H9 (cell line): ENCODE measurements at regions not wholly inside any gene's neighbourhood (a gene's known extent, or its start where the extent isn't known, plus 50 kb on each side); places are given as distances from the start of the nearest gene placed in this dataset.

Experiments used
- DNase-seq: peaks from one replicate; pipeline ENCODE4 v3.0.0-alpha.2; 2017
- H2AFZ ChIP-seq: one replicate; pipeline ENCODE4 v1.6.1; 2013; ENCODE audit warnings: mild to moderate bottlenecking, low read length, control low read depth, moderate library complexity
- H2AK5ac ChIP-seq: 2 replicates; pipeline ENCODE4 v1.6.1; 2013; ENCODE audit warnings: low read length, control low read depth, mixed read lengths; ENCODE audit not compliant: insufficient read length
- H2BK120ac ChIP-seq: one replicate; pipeline ENCODE4 v1.6.1; 2013; ENCODE audit warnings: low read depth, mild to moderate bottlenecking, low read length, control low read depth, inconsistent platforms; ENCODE audit not compliant: poor library complexity, severe bottlenecking
- H2BK12ac ChIP-seq: 2 replicates; pipeline ENCODE4 v1.6.1; 2013; ENCODE audit warnings: low read length, control low read depth, mixed read lengths, low read depth; ENCODE audit not compliant: insufficient read length
- H2BK15ac ChIP-seq: 2 replicates; pipeline ENCODE4 v1.6.1; 2013; ENCODE audit warnings: low read depth, low read length, control low read depth
- H2BK20ac ChIP-seq: one replicate; pipeline ENCODE4 v1.6.1; 2013; ENCODE audit warnings: low read depth, mild to moderate bottlenecking, low read length, control low read depth, inconsistent platforms; ENCODE audit not compliant: poor library complexity, severe bottlenecking
- H2BK5ac ChIP-seq: 2 replicates; pipeline ENCODE4 v1.6.1; 2013; ENCODE audit warnings: low read length, control low read depth, mixed read lengths; ENCODE audit not compliant: insufficient read length
- H3K14ac ChIP-seq: 2 replicates; pipeline ENCODE4 v1.6.1; 2013; ENCODE audit warnings: low read length, control low read depth; ENCODE audit not compliant: insufficient read depth
- H3K18ac ChIP-seq: 2 replicates; pipeline ENCODE4 v1.6.1; 2013; ENCODE audit warnings: low read depth, mild to moderate bottlenecking, mixed read lengths, low read length, control low read depth; ENCODE audit not compliant: insufficient read length
- H3K23ac ChIP-seq: 2 replicates; pipeline ENCODE4 v1.6.1; 2013; ENCODE audit warnings: low read length, control low read depth, mixed read lengths, low read depth; ENCODE audit not compliant: insufficient read length
- H3K23me2 ChIP-seq: 2 replicates; pipeline ENCODE4 v1.6.1; 2013; ENCODE audit warnings: low read depth, mild to moderate bottlenecking, mixed read lengths, low read length, control low read depth; ENCODE audit not compliant: insufficient read length, poor library complexity, severe bottlenecking
- H3K27ac ChIP-seq: 2 replicates; pipeline ENCODE4 v1.5.1; 2013; ENCODE audit warnings: low read length, control low read depth, mixed read lengths, low read depth; ENCODE audit not compliant: insufficient read length
- H3K27me3 ChIP-seq: 2 replicates; pipeline ENCODE4 v1.6.1; 2013; ENCODE audit warnings: low read length, control low read depth, inconsistent platforms; ENCODE audit not compliant: insufficient read depth
- H3K4ac ChIP-seq: 2 replicates; pipeline ENCODE4 v1.6.1; 2013; ENCODE audit warnings: low read depth, mild to moderate bottlenecking, control low read depth, inconsistent platforms, low read length, moderate library complexity
- H3K4me1 ChIP-seq: 2 replicates; pipeline ENCODE4 v1.6.1; 2013; ENCODE audit warnings: low read length, control low read depth, inconsistent platforms; ENCODE audit not compliant: insufficient read depth
- H3K4me2 ChIP-seq: 2 replicates; pipeline ENCODE4 v1.6.1; 2013; ENCODE audit warnings: low read length, control low read depth, mixed read lengths; ENCODE audit not compliant: insufficient read length, insufficient read depth
- H3K56ac ChIP-seq: 2 replicates; pipeline ENCODE4 v1.6.1; 2013; ENCODE audit warnings: low read depth, mild to moderate bottlenecking, mixed read lengths, low read length, control low read depth; ENCODE audit not compliant: insufficient read length
- H3K79me1 ChIP-seq: 2 replicates; pipeline ENCODE4 v1.6.1; 2013; ENCODE audit warnings: low read depth, mild to moderate bottlenecking, moderate library complexity, low read length, control low read depth, inconsistent platforms; ENCODE audit not compliant: insufficient read depth, poor library complexity, severe bottlenecking
- H3K79me2 ChIP-seq: 2 replicates; pipeline ENCODE4 v1.6.1; 2013; ENCODE audit warnings: low read length, control low read depth, inconsistent platforms; ENCODE audit not compliant: insufficient read depth
- H3K9ac ChIP-seq: 2 replicates; pipeline ENCODE4 v1.6.1; 2013; ENCODE audit warnings: low read length, control low read depth, mixed read lengths; ENCODE audit not compliant: insufficient read length; ENCODE audit errors: extremely low read depth
- H3K9me3 ChIP-seq: one replicate; pipeline ENCODE4 v1.6.1; 2013; ENCODE audit warnings: low read depth, low read length, inconsistent platforms; ENCODE audit not compliant: control insufficient read depth
- H3T11ph ChIP-seq: one replicate; pipeline ENCODE4 v1.6.1; 2013; ENCODE audit warnings: mild to moderate bottlenecking, low read length, control low read depth, inconsistent platforms
- H4K20me1 ChIP-seq: one replicate; pipeline ENCODE4 v1.6.1; 2013; ENCODE audit not compliant: control insufficient read depth, insufficient read length, insufficient read depth
- H4K5ac ChIP-seq: 2 replicates; pipeline ENCODE4 v1.6.1; 2013; ENCODE audit warnings: low read depth, mild to moderate bottlenecking, mixed read lengths, low read length, control low read depth; ENCODE audit not compliant: insufficient read length
- H4K8ac ChIP-seq: replicated peaks from 2 replicates; pipeline ENCODE4 v1.6.1; 2013; ENCODE audit warnings: low read length, control low read depth, mixed read lengths, low read depth; ENCODE audit not compliant: insufficient read length
- H4K91ac ChIP-seq: 2 replicates; pipeline ENCODE4 v1.6.1; 2013; ENCODE audit warnings: low read depth, mild to moderate bottlenecking, moderate library complexity, mixed read lengths, low read length, control low read depth; ENCODE audit not compliant: insufficient read length
- H3K27ac Mint-ChIP-seq, 3 experiments: 2 replicates in 2 of 3; 3 replicates in 1 of 3; pipeline ENCODE4 v1.8.0; 2020 to 2021; ENCODE audit warnings: mixed read lengths in 3 of 3, mild to moderate bottlenecking in 1 of 3, moderate library complexity in 1 of 3
- H3K27me3 Mint-ChIP-seq: 2 replicates; pipeline ENCODE4 v1.8.0; 2021; ENCODE audit warnings: low read depth, mild to moderate bottlenecking, moderate library complexity, mixed read lengths
- H3K36me3 Mint-ChIP-seq, 3 experiments: 2 replicates in 2 of 3; 3 replicates in 1 of 3; pipeline ENCODE4 v1.8.0; 2020 to 2021; ENCODE audit warnings: low read depth in 3 of 3, mixed read lengths in 3 of 3; ENCODE audit not compliant: insufficient read depth in 1 of 3
- H3K4me1 Mint-ChIP-seq, 2 experiments: 2 replicates each; pipeline ENCODE4 v1.8.0; 2020; ENCODE audit warnings: mixed read lengths in 2 of 2
- H3K4me3 Mint-ChIP-seq, 2 experiments: 2 replicates in 1 of 2; 3 replicates in 1 of 2; pipeline ENCODE4 v1.8.0; 2020 to 2021; ENCODE audit warnings: mild to moderate bottlenecking in 2 of 2, mixed read lengths in 2 of 2, moderate library complexity in 1 of 2
- H3K9me3 Mint-ChIP-seq, 2 experiments: 2 replicates in 1 of 2; 3 replicates in 1 of 2; pipeline ENCODE4 v1.8.0; 2020; ENCODE audit warnings: mild to moderate bottlenecking in 2 of 2, mixed read lengths in 2 of 2, moderate library complexity in 1 of 2
- WGBS: extraction: QIAGEN DNeasy Blood & Tissue Kit; methylation state at CpG from one replicate; pipeline ENCODE4 v1.1.7; 2013; ENCODE audit warnings: missing lambda C conversion rate, low lambda C conversion rate, mixed read lengths; ENCODE audit not compliant: insufficient read length; ENCODE audit errors: extremely low coverage; 5-methylcytosine and 5-hydroxymethylcytosine counted together
- TF ChIP-seq, protein P1 (sequence below): fragments of 200-600 bp; sonication (generic); conservative IDR thresholded peaks from 3 replicates; pipeline ENCODE4 v1.8.0; 2021; ENCODE audit warnings: antibody characterized with exemption, mild to moderate bottlenecking

DNA sequence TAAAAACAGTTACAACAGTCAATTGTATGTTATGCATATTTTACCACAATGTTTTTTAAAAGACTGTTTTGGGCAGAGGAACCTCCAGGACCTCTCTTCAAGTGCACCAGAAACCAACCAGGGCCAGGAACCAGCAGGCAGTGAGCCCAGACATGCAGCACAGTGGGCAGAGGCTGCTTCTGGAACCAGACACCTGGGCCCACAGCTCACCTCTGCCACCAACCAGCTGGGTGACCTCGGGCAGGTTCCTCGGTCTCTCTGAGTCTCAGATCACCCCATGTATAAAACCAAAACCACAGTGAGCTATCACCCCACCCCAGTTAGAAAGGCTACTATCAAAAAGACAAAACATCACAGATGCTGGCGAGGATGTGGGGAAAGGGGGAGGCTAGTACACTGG, 161.0 kb downstream of the C16orf95 start:
- TF ChIP-seq, protein P1, sequence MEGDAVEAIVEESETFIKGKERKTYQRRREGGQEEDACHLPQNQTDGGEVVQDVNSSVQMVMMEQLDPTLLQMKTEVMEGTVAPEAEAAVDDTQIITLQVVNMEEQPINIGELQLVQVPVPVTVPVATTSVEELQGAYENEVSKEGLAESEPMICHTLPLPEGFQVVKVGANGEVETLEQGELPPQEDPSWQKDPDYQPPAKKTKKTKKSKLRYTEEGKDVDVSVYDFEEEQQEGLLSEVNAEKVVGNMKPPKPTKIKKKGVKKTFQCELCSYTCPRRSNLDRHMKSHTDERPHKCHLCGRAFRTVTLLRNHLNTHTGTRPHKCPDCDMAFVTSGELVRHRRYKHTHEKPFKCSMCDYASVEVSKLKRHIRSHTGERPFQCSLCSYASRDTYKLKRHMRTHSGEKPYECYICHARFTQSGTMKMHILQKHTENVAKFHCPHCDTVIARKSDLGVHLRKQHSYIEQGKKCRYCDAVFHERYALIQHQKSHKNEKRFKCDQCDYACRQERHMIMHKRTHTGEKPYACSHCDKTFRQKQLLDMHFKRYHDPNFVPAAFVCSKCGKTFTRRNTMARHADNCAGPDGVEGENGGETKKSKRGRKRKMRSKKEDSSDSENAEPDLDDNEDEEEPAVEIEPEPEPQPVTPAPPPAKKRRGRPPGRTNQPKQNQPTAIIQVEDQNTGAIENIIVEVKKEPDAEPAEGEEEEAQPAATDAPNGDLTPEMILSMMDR = no peak

More for the DNA sequence above, 161.0 kb downstream of the C16orf95 start:
- no peak overlapping the region for H2BK120ac ChIP-seq
- H3T11ph ChIP-seq = no peak overlapping the region
- Mint-ChIP-seq H3K4me3 (no peak overlapping the region), H3K36me3 (peaks cover 1 to 8% (median 5%) of the 10 kb centered on the region in 3 experiments; a peak in 5 of 7 replicates), H3K9me3 (peaks cover 4 to 8% of the 10 kb centered on the region in 2 experiments; a peak in 4 of 5 replicates), H3K27ac (peak overlapping the region in 1 of 3 experiments; percentile 12; a peak in 1 of 7 replicates), H3K4me1 (peaks cover 5 to 7% of the 10 kb centered on the region in 2 experiments; a peak in 3 of 4 replicates), H3K27me3 (peaks cover 7% of the 10 kb centered on the region)
- no peak overlapping the region for H4K5ac ChIP-seq
- no peak overlapping the region for H3K4ac ChIP-seq
- no peaks in the 10 kb centered on the region for H3K79me2 ChIP-seq
- no peak overlapping the region for H3K27ac ChIP-seq
- H3K23me2 ChIP-seq = no peaks in the 10 kb centered on the region
- H2BK15ac ChIP-seq = no peak overlapping the region
- H3K4me1 ChIP-seq = no peaks in the 10 kb centered on the region
- no peak for DNase-seq
- no peak overlapping the region for H2BK20ac ChIP-seq
- H3K9me3 ChIP-seq = no peaks in the 10 kb centered on the region
- H4K91ac ChIP-seq = no peak overlapping the region
- no peak overlapping the region for H2AFZ ChIP-seq
- no CpG with 5 or more reads among the region's 3 CpGs for WGBS
- H3K23ac ChIP-seq = no peak overlapping the region
- peak overlapping the region; percentile 45; the same call in 1 of the 2 replicates for H3K14ac ChIP-seq
- H4K8ac ChIP-seq = no peak overlapping the region
- no peak overlapping the region for H2AK5ac ChIP-seq
- H3K18ac ChIP-seq = no peak overlapping the region
- no peaks in the 10 kb centered on the region for H3K27me3 ChIP-seq
- no peak overlapping the region for H3K56ac ChIP-seq
- H3K79me1 ChIP-seq = no peaks in the 10 kb centered on the region
- H4K20me1 ChIP-seq = no peaks in the 10 kb centered on the region
- H3K9ac ChIP-seq = no peak overlapping the region
- no peak overlapping the region for H2BK12ac ChIP-seq
- H3K4me2 ChIP-seq = no peak overlapping the region
- H2BK5ac ChIP-seq = no peak overlapping the region
